ENCODE measurements at regions not wholly inside any gene's neighbourhood (a gene's known extent, or its start where the extent isn't known, plus 50 kb on each side); places are given as distances from the start of the nearest gene placed in this dataset.

DNA sequence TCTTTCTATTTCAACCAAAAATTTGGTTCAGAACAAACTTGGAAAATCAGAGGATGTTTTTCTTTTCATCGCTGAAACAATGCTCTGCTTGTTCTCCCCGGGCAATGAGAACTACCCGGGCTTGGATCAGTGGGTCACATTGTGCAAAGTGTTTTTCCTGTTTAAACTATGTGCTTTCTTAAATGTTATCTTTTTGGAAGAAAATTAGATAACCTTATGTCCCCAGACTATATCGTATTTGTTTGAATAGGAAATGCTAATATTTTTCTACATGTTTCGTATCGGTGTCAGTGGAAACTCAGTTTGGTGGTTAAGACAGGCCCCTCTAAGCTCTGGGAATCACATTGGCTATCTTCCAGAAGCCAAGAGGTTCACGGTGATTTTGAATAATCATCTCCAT, 319.5 kb upstream of the NFE2L3 start:
- no peak for DNase-seq
- Mint-ChIP-seq H3K27ac (ENCODE audit: unreplicated experiment) (no peak overlapping the region), H3K9me3 (ENCODE audit: unreplicated experiment) (peaks cover 2% of the 10 kb centered on the region), H3K36me3 (ENCODE audit: unreplicated experiment) (no peaks in the 10 kb centered on the region), H3K27me3 (ENCODE audit: unreplicated experiment) (no peaks in the 10 kb centered on the region), H3K4me1 (ENCODE audit: low read depth, unreplicated experiment) (peaks cover 8% of the 10 kb centered on the region), H3K4me3 (ENCODE audit: unreplicated experiment) (no peak overlapping the region)
- TF ChIP-seq, protein P1, sequence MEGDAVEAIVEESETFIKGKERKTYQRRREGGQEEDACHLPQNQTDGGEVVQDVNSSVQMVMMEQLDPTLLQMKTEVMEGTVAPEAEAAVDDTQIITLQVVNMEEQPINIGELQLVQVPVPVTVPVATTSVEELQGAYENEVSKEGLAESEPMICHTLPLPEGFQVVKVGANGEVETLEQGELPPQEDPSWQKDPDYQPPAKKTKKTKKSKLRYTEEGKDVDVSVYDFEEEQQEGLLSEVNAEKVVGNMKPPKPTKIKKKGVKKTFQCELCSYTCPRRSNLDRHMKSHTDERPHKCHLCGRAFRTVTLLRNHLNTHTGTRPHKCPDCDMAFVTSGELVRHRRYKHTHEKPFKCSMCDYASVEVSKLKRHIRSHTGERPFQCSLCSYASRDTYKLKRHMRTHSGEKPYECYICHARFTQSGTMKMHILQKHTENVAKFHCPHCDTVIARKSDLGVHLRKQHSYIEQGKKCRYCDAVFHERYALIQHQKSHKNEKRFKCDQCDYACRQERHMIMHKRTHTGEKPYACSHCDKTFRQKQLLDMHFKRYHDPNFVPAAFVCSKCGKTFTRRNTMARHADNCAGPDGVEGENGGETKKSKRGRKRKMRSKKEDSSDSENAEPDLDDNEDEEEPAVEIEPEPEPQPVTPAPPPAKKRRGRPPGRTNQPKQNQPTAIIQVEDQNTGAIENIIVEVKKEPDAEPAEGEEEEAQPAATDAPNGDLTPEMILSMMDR (IDR thresholded peaks at IDR 0.05; ENCODE audit: partially characterized antibody, unreplicated experiment): no peak

DNA sequence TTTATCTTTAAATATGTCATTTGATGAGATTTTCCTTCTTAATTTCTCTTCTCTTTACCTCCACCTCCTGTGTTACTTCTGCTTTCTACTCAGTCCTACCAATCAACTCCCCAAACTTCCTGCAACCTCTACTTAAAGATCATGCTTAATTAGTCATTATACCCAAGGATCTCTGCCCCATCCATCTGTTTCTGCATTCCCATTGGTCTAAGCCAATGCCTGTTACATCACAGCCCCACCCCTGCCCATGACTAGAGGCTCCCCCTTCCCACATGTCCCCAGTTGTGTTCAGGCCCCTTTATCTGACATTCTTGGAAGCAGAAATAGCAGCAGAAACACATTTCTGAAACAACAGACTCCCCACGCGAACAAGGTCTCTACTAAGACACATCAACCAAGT, 319.1 kb upstream of the NFE2L3 start:
- H3K27ac Mint-ChIP-seq (ENCODE audit: unreplicated experiment): no peak overlapping the region

DNA sequence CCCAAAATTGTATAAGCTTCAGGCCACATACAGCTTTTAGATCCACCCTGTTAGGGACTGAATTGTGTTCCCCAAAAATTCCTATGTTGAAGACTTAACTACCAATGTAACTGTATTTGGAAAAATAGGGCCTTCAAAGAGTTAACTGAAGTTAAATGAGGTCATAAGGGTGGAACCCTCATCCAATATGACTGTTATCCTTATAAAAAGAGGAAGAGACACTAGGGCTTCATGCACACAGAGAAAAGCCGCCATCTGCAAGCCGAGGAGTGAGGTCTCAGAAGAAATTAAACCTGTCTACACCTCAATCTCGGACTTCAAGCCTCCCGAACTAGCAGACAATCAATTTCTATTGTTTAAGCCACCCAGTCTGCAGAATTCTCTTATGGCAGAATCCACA, 317.9 kb upstream of the NFE2L3 start:
- DNase-seq: no peak
- H3K27ac Mint-ChIP-seq (ENCODE audit: unreplicated experiment): no peak overlapping the region
- H3K4me1 Mint-ChIP-seq (ENCODE audit: low read depth, unreplicated experiment): peaks cover 8% of the 10 kb centered on the region
- H3K9me3 Mint-ChIP-seq (ENCODE audit: unreplicated experiment): peaks cover 3% of the 10 kb centered on the region
- TF ChIP-seq, protein P1 (IDR thresholded peaks at IDR 0.05; ENCODE audit: partially characterized antibody, unreplicated experiment): no peak
- H3K4me3 Mint-ChIP-seq (ENCODE audit: unreplicated experiment): no peak overlapping the region
- H3K27me3 Mint-ChIP-seq (ENCODE audit: unreplicated experiment): no peaks in the 10 kb centered on the region
- H3K36me3 Mint-ChIP-seq (ENCODE audit: unreplicated experiment): no peaks in the 10 kb centered on the region

More for the DNA sequence above, 319.1 kb upstream of the NFE2L3 start:
- TF ChIP-seq, protein P1 (IDR thresholded peaks at IDR 0.05; ENCODE audit: partially characterized antibody, unreplicated experiment): no peak
- DNase-seq: no peak
- H3K9me3 Mint-ChIP-seq (ENCODE audit: unreplicated experiment): peaks cover 3% of the 10 kb centered on the region
- H3K27me3 Mint-ChIP-seq (ENCODE audit: unreplicated experiment): no peaks in the 10 kb centered on the region
- no peak overlapping the region for H3K4me3 Mint-ChIP-seq (ENCODE audit: unreplicated experiment)
- H3K4me1 Mint-ChIP-seq (ENCODE audit: low read depth, unreplicated experiment): peaks cover 8% of the 10 kb centered on the region
- no peaks in the 10 kb centered on the region for H3K36me3 Mint-ChIP-seq (ENCODE audit: unreplicated experiment)

DNA sequence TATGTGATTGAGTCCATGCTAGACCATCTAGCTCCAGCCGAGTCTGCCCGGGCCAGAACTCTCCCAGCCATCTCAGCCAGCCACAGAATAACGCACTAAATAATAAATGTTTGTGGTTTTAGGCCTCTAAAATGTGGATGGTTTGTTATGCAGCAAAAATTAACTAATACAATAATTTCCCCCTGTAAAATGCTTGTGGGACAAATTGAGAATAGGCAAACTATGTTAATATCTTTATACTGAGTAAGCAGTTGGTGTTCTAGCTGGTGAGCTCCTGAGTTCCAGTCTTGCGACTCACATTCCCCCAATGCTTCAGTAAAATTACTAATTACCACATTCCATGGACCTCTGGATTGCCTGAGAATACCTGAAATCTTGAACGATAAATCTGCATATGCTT, 316.8 kb upstream of the NFE2L3 start:
- TF ChIP-seq, protein P1 (IDR thresholded peaks at IDR 0.05; ENCODE audit: partially characterized antibody, unreplicated experiment): no peak
- no peaks in the 10 kb centered on the region for H3K36me3 Mint-ChIP-seq (ENCODE audit: unreplicated experiment)
- no peaks in the 10 kb centered on the region for H3K27me3 Mint-ChIP-seq (ENCODE audit: unreplicated experiment)
- H3K4me3 Mint-ChIP-seq (ENCODE audit: unreplicated experiment): no peak overlapping the region
- no peak for DNase-seq
- H3K9me3 Mint-ChIP-seq (ENCODE audit: unreplicated experiment): peaks cover 3% of the 10 kb centered on the region
- no peak overlapping the region for H3K27ac Mint-ChIP-seq (ENCODE audit: unreplicated experiment)
- peaks cover 8% of the 10 kb centered on the region for H3K4me1 Mint-ChIP-seq (ENCODE audit: low read depth, unreplicated experiment)

DNA sequence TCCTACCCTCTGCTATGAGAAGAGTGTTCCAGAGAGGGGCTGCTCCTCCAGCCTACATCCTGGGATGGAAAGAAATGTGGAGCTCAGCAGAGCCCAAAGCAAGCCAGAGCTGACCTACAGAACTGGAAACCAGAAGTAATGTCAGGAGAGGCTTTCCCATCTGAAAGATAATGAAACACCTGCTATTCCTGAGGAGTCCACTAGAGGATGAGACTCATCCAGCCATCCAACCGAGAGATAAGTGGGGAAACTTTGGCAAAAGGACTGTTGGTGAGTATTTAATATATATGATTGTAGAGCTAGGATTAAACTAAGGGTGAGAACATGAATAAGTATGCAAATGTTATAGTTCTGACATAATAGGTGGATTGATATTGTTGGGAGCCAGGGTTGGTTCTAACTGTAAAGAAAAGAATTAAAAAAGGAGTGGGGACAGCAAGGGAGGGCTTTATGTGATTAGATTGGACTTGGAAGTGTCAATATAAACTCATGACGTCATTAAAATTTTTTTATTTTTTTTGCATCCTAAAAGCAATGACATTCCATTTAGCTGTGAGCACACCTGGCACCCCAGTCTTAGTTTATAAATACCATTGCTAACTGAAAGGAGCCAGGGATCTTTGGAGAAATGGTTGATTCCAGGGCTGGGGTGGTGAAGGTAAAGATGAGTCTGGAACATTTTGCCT, 312.8 kb upstream of the NFE2L3 start:
- H3K36me3 Mint-ChIP-seq (ENCODE audit: unreplicated experiment): no peaks in the 10 kb centered on the region
- H3K27me3 Mint-ChIP-seq (ENCODE audit: unreplicated experiment): no peaks in the 10 kb centered on the region
- TF ChIP-seq, protein P1 (IDR thresholded peaks at IDR 0.05; ENCODE audit: partially characterized antibody, unreplicated experiment): peak; percentile 57
- H3K9me3 Mint-ChIP-seq (ENCODE audit: unreplicated experiment): peaks cover 3% of the 10 kb centered on the region
- H3K4me1 Mint-ChIP-seq (ENCODE audit: low read depth, unreplicated experiment): peaks cover 2% of the 10 kb centered on the region
- no peak for DNase-seq
- no peak overlapping the region for H3K27ac Mint-ChIP-seq (ENCODE audit: unreplicated experiment)
- no peak overlapping the region for H3K4me3 Mint-ChIP-seq (ENCODE audit: unreplicated experiment)

Measured in glutamatergic neuron (in vitro differentiated cells).